Thymus (tissue), 11 donors: ENCODE measurements at regions not wholly inside any gene's neighbourhood (a gene's known extent, or its start where the extent isn't known, plus 50 kb on each side); places are given as distances from the start of the nearest gene placed in this dataset.
A peak's percentile ranks its signal among the peaks of the same experiment; 100 is the strongest.

Experiments
- DNase-seq, 9 donors: peaks; one replicate each; pipeline ENCODE4 v3.0.0-alpha.2; 2013; ENCODE audit warnings: low spot score in 9 of 9, low read depth in 6 of 9, missing footprints in 1 of 9
- H3K27ac ChIP-seq, 2 donors: one replicate each; pipeline ENCODE4 v1.5.1; 2013; ENCODE audit warnings: control low read depth in 1 of 2, low read depth in 1 of 2, low read length in 1 of 2, mild to moderate bottlenecking in 1 of 2, moderate library complexity in 1 of 2
- H3K27me3 ChIP-seq, 2 donors: one replicate each; pipeline ENCODE4 v1.5.1; 2013; ENCODE audit warnings: low read length in 1 of 2; ENCODE audit not compliant: control insufficient read depth in 2 of 2, insufficient read depth in 1 of 2
- H3K36me3 ChIP-seq, 2 donors: one replicate each; pipeline ENCODE4 v1.5.1; 2013; ENCODE audit warnings: low read length in 1 of 2, mild to moderate bottlenecking in 1 of 2, moderate library complexity in 1 of 2; ENCODE audit not compliant: control insufficient read depth in 2 of 2, insufficient read depth in 2 of 2
- H3K4me1 ChIP-seq, 2 donors: one replicate each; pipeline ENCODE4 v1.5.1; 2013; ENCODE audit warnings: low read length in 2 of 2; ENCODE audit not compliant: control insufficient read depth in 2 of 2, insufficient read depth in 2 of 2
- H3K4me3 ChIP-seq, 2 donors: one replicate each; pipeline ENCODE4 v1.5.1; 2013; ENCODE audit warnings: low read length in 2 of 2, control low read depth in 1 of 2, mild to moderate bottlenecking in 1 of 2
- H3K9me3 ChIP-seq, 2 donors: one replicate each; pipeline ENCODE4 v1.5.1; 2013; ENCODE audit warnings: low read length in 1 of 2, mild to moderate bottlenecking in 1 of 2; ENCODE audit not compliant: control insufficient read depth in 2 of 2, insufficient read depth in 1 of 2
- whole genome bisulfite sequencing: extraction: QIAGEN DNeasy Blood & Tissue Kit; methylation state at CpG from one replicate; pipeline ENCODE4 v1.1.7; 2013; 5-methylcytosine and 5-hydroxymethylcytosine counted together
- donor health status: healthy.

DNA sequence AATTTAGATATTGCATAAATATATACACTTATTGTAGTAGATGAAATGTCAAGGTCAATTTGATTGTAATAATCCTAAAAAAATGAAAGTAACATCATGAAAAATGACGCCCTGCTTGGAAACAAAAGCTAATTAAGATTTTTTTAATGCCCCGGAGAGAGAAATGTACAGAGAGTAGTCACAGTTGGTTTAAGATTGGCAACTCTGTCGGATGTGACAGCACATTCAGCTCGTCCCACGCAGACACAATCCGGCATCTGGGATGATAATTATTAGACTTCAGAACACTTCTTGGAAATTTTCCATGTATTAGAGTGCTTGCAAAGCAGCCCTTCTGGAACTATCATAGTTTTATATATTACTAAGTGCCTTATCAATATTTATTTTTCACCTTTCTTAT lies 478.0 kb downstream of the PDHA2 start:
- no peaks in the 10 kb centered on the region for H3K27me3 ChIP-seq
- H3K4me1 ChIP-seq: no peaks in the 10 kb centered on the region
- H3K27ac ChIP-seq: no peak overlapping the region
- H3K4me3 ChIP-seq: no peak overlapping the region
- DNase-seq: no peak
- H3K36me3 ChIP-seq: no peaks in the 10 kb centered on the region
- WGBS: 91% methylated on average over 6 of the region's 6 CpGs
- H3K9me3 ChIP-seq: no peaks in the 10 kb centered on the region

GRCh38 chr4:96326846-96327245 lies 487.0 kb downstream of the PDHA2 start:
- no peak overlapping the region for H3K4me3 ChIP-seq
- no peak for DNase-seq
- H3K27ac ChIP-seq: no peak overlapping the region
- WGBS: 96% methylated on average over 1 of the region's 1 CpG
- no peaks in the 10 kb centered on the region for H3K9me3 ChIP-seq
- no peaks in the 10 kb centered on the region for H3K36me3 ChIP-seq
- no peaks in the 10 kb centered on the region for H3K27me3 ChIP-seq
- H3K4me1 ChIP-seq: no peaks in the 10 kb centered on the region

- Histone ChIP-seq H3K4me3 (no peak overlapping the region), H3K9me3 (no peaks in the 10 kb centered on the region), H3K27ac (no peak overlapping the region), H3K27me3 (no peaks in the 10 kb centered on the region), H3K36me3 (no peaks in the 10 kb centered on the region), H3K4me1 (no peaks in the 10 kb centered on the region)
- 95% methylated on average over 1 of the region's 1 CpG for whole genome bisulfite sequencing
- no peak for DNase-seq
Observed at GRCh38 chr4:96342196-96342595, 502.3 kb downstream of the PDHA2 start.

DNA sequence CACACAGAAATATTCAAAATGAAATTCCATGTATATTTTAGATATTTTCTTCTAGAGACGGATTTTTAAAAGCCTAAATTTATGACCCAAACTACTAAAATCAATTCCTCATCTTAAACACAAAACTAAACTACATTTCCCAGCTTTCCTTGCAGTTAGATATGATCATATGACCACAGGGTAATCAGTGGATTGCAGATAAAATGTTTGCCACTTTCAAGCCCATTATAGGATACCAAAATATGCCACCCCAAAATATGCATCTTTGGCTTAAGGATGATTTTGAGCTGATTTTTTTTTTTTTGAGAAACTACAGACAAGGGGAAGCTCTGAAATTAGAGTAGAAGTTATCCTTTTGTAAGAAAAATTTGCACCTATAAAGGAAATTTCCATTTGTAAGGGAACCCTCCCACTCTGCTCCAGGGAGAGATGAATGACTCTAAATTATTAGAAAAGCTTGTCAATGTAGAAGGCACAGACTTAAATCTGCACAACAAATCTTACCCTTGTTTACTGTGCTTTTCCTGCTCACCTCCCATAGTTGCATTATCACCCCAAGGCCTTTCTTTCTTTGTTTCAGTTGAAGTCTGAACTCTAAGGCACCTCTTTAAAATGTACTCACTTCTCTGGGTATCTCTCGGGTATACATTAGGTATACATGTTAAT lies 503.0 kb downstream of the PDHA2 start:
- H3K36me3 ChIP-seq: no peaks in the 10 kb centered on the region
- no peak for DNase-seq
- no peaks in the 10 kb centered on the region for H3K4me1 ChIP-seq
- H3K27me3 ChIP-seq: no peaks in the 10 kb centered on the region
- WGBS: 92% methylated on average over 2 of the region's 2 CpGs
- no peak overlapping the region for H3K27ac ChIP-seq
- H3K9me3 ChIP-seq: no peaks in the 10 kb centered on the region
- H3K4me3 ChIP-seq: no peak overlapping the region

DNA sequence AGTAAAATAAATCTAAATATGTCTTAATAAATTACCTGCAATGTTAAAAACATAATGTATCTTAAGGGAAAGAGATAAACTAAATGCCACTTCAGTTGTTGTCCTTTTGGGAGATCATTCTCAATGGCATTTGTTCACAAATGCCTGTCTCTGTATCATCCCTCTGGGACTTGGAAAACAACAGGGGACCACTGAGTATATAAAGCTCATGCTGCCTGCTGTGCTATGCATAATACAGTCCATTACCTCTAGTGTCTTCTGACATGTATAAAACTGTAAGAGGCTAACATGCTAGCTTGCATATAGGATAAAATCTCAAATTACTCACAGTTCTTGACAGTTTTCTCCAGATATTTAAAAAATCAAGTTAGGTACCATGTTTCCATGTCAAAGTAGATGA lies 503.9 kb downstream of the PDHA2 start:
- no peaks in the 10 kb centered on the region for H3K4me1 ChIP-seq
- no peak overlapping the region for H3K27ac ChIP-seq
- no peaks in the 10 kb centered on the region for H3K9me3 ChIP-seq
- DNase-seq: no peak
- H3K36me3 ChIP-seq: no peaks in the 10 kb centered on the region
- H3K27me3 ChIP-seq: no peaks in the 10 kb centered on the region
- H3K4me3 ChIP-seq: no peak overlapping the region

DNA sequence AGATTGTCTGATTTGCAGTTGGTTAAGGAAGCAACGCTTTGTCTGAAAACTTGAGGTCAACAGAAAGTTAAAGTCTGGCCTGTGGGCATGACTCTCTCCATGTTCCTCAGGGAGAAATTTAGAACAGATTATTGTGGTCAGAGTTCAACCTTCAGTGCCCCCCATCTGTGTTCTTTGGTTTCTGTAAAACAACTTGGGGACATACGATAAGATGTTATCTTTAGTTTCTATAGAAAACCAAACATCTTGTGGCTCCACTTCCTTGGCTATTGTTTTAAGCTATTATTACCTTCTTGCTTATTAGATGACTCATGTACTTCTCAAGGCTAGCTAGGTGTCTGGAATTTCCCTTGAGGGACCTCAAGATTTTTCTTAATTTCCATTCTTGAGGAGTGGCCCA lies 507.7 kb downstream of the PDHA2 start:
- Histone ChIP-seq H3K9me3 (no peaks in the 10 kb centered on the region), H3K36me3 (no peaks in the 10 kb centered on the region), H3K27ac (no peak overlapping the region), H3K4me1 (no peaks in the 10 kb centered on the region), H3K27me3 (no peaks in the 10 kb centered on the region), H3K4me3 (no peak overlapping the region)
- no peak for DNase-seq
- WGBS: 92% methylated on average over 2 of the region's 2 CpGs

GRCh38 chr4:96352051-96352517 lies 512.2 kb downstream of the PDHA2 start:
- no peaks in the 10 kb centered on the region for H3K9me3 ChIP-seq
- WGBS: 42% methylated on average over 3 of the region's 3 CpGs
- no peaks in the 10 kb centered on the region for H3K27me3 ChIP-seq
- DNase-seq: peak in 7 of 9 donors; percentile 1 to 38 (median 6)
- H3K4me1 ChIP-seq: no peaks in the 10 kb centered on the region
- H3K4me3 ChIP-seq: no peak overlapping the region
- H3K36me3 ChIP-seq: no peaks in the 10 kb centered on the region
- no peak overlapping the region for H3K27ac ChIP-seq

DNA sequence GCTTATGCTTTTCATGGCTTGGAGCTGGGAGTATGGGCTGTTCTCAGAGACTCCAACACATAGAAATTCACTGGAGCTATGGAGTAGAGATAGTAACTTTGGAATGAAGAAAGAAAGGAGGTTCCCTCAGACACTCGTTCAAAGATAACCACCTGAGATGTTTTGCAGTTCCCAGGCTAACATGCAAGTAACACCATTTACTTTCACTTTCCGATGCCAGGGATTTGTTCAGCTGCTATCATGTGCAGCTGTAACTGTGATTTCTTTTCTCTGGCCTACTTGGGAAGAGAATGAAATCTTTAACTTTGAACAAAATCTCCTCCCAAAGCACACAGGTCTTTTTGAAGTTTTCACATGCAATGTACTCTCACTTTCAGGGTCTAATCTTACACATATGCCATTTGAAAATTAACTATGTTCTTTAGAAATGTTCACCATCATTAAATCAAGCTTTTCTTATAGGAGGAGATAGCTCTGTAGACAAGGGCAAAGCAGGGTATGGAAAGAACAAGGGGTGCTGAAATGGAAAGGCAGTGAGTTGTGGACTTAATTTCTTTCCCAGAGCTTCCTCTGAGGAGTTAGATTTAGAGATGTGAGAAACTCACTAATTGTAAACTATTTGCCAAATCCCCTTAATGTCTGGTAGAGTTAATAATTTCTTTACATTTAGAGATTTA lies 514.3 kb downstream of the PDHA2 start:
- peak in 5 of 9 donors; percentile 2 to 36 (median 3) for DNase-seq
- no peaks in the 10 kb centered on the region for H3K4me1 ChIP-seq
- H3K36me3 ChIP-seq: no peaks in the 10 kb centered on the region
- 8% methylated on average over 2 of the region's 2 CpGs for WGBS
- no peak overlapping the region for H3K4me3 ChIP-seq
- no peaks in the 10 kb centered on the region for H3K27me3 ChIP-seq
- H3K27ac ChIP-seq: no peak overlapping the region
- no peaks in the 10 kb centered on the region for H3K9me3 ChIP-seq

GRCh38 chr4:96355414-96355813 lies 515.5 kb downstream of the PDHA2 start:
- H3K9me3 ChIP-seq: no peaks in the 10 kb centered on the region
- no peak overlapping the region for H3K27ac ChIP-seq
- no peaks in the 10 kb centered on the region for H3K36me3 ChIP-seq
- H3K4me3 ChIP-seq: no peak overlapping the region
- WGBS: 96% methylated on average over 2 of the region's 2 CpGs
- DNase-seq: no peak
- no peaks in the 10 kb centered on the region for H3K4me1 ChIP-seq
- H3K27me3 ChIP-seq: no peaks in the 10 kb centered on the region
